GM12891 (cell line): ENCODE measurements at regions not wholly inside any gene's neighbourhood (a gene's known extent, or its start where the extent isn't known, plus 50 kb on each side); places are given as distances from the start of the nearest gene placed in this dataset.

ENCODE experiments used
- POLR2A ChIP-seq: IDR thresholded peaks from 2 replicates; pipeline ENCODE4 v1.6.1; 2011; ENCODE audit warnings: low read depth, low read length, control low read depth
- POLR2AphosphoS5 ChIP-seq: IDR thresholded peaks from 2 replicates; pipeline ENCODE4 v1.6.1; 2011; ENCODE audit warnings: low read depth, low read length, control low read depth

- TF ChIP-seq POLR2A (no peak), POLR2AphosphoS5 (no peak)
Observed at GRCh38 chr20:56871691-56872090, 242.6 kb downstream of the TFAP2C start.
